ENCODE measurements at regions not wholly inside any gene's neighbourhood (a gene's known extent, or its start where the extent isn't known, plus 50 kb on each side); places are given as distances from the start of the nearest gene placed in this dataset.

DNA sequence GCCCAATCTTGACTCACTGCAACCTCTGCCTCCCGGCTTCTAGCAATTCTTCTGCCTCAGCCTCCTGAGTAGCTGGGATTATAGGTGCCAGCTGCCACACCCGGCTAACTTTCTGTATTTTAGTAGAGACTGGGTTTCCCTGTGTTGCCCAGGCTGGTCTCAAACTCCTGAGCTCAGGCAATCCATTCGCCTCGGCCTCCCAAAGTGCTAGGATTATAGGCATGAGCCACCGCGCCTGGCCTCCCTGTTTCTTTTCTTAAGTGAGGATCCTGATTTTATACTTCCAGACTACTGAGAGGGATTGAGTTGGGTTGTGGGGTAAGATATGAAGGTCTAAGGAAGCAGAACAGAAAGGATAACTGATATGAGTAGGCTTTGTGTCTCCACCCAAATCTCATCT is 106.8 kb downstream of the CNTN3 start:
- DNase-seq (ENCODE audit: low spot score), result no peak

DNA sequence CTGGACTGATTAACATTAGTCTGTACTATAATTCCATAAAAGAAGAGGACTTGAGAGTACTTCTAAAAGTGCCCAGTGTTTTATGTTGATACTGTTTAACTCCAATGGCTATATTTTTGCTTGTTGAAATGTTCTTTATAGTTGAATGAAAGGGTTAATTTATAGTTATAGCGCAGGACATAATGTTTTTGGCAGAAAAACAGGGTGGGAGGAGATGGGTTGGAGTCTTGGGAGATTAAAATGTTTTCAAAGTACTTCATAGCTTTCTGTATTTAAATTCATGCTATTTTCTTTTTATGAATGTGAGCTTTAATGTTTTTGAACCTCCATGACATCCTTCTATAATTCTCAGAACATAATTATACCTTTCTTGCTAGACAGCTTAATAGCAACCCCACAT is 108.2 kb downstream of the CNTN3 start:
- no peak for DNase-seq (ENCODE audit: low spot score)

DNA sequence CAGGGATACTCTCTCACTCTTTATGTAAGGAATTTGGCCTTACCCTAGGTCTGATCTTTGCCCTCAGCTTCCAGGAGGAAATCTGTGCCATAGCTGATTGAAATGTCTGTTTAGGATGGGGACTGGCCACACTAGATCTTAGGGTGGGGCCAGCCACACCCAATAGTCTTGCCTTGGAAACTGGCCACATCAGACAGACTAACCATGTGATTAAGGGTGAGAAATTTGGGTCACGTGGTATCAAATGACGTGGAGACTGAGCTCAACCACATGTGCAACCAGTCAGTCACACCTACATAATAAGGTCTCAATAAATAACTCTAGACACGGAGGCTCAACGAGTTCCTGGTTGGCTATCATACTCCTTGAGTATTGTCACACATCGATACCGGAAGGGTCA is 113.5 kb downstream of the CNTN3 start:
- no peak for DNase-seq (ENCODE audit: low spot score)

DNA sequence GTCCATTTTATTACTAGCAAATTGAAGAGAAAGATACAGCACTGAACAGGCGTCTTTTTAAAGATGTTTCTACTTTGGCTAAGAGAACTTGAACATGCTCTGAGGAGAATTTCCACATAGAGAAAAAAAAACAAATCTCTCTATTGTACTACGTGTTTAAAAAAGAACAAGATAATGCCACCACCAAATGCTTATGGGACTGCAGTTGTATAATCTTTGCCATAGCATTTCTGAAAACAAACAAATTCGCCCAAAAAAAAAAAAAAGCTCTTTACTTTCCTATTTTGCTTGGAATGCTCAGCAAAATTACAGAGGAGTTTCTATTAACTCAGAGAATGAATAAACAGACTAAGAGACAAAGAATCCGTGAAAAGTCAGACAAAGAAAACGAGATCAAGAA is 114.2 kb downstream of the CNTN3 start:
- DNase-seq (ENCODE audit: low spot score), result no peak

DNA sequence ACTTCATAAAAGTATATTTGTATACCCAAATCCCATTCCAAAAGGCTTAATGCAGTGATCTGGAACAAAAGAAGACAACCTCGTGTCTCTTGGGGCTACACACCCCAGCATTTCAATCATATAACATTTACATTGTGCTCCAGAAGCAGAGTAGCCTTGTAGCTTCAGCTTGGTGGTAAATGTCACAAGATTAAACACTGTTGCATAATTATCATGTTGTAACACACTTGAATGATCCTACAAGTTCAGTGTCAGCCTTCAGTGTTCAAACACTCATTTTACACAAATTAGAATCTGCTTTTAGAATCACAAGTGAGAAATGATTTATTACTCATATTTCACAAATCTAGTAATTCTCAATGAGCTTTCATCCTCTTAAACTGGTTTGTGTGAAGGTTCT is 122.6 kb downstream of the CNTN3 start:
- DNase-seq (ENCODE audit: low spot score), result no peak

DNA sequence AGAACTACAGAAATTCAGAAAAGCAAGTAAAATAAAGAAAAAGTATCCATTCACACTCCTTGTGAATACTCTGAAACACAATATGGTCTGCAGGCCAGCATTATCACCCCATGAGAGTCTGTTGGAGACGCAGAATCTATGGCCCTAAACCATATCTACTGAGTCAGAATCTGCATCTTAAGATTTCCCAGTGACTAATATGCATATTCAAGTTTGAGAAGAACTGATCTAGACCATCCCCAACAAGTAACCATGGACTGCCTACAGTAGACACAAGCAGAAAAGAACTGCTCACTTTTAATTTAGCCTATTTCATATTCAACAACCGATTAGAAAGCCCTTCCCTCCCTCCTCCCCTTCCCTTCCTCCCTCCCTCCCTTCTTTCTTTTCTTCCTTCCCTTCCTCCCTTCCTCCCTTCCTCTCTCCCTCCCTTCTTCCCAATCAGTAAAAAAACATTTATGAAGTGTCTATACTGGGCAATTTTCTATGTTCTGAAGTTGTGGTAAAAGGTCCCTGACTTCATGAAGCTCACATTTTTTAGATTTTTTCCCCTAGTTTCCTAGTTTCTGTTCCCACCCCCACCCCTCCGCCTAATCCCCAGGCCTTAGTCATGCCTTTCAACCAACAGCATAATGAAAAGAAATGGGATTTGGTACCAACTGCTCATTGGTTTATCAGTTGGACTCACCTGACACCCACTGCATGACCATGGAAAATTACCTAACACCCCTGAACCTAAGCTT is 125.2 kb downstream of the CNTN3 start:
- DNase-seq (ENCODE audit: low spot score), result no peak

DNA sequence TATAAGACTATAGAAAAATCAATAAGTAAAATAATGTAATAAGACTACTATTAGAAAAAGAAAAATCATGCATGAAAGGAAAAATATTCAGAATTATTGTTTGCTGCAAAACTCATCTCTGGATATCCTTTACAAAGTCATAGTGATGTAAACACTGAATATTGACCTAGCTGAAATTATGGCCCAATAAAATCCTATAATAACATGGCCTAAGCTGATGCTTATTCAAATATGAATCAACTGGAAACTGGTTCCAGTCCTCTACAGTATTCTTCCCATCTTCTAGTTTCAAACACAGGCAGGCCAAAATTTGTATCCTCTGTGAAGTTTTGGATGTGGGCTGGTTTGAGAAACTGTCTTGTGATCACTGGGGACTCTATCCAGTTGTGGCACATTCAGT is 134.5 kb downstream of the CNTN3 start:
- no peak for DNase-seq (ENCODE audit: low spot score)

DNA sequence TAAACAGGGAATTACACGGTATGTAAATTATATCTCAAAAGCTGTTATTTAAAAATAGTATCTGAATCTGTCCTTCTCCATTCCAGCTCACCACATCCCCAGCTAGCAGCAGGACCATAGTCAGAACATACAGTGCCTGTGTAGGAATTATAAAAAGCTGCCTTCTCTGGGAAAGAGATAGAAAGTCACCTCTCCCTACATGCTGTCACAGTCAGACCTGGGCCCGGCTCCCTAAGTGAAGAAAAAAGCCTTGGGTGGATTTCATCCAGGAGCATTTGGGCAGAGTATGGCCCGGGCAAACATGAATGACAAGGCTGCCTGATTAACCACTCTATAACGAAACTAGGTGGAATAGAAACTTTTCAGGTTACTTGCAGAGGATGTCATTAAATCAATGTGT is 144.1 kb downstream of the CNTN3 start:
- no peak for DNase-seq (ENCODE audit: low spot score)

DNA sequence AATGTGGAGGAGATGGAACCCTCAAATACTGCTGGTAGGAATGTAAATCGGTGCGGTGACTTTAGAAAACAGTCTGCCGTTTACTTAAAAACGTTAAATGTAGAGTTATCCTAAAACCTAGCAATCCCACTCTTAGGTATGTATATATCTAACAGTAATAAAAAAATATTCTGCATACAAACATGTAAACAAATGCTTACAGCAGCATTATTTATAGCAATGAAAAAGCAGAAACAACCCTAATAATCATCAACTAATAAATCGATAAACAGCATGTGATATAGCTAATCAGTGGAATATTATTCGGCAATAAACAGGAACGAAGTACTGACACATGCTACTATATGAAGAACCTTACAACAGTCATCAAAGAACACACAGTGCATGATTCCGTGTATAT is 144.7 kb downstream of the CNTN3 start:
- DNase-seq (ENCODE audit: low spot score), result no peak

DNA sequence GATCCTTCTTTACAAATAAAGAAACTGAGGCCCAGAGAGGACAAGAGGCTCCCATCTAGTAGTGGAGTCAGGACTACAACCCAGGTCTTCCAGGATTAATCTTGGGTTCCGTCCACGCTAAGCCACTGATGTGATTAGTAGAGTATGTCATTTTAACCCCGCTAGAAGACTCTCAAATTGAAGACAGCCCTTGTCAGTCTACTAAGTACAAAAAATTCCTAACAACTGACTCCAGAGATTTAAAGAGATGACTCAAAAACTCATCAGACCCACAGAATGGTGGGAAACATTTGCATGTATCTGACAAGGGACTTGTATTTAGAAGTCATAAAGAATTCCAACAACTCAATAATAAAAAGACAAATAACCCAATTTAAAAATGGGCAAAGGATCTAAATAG is 145.3 kb downstream of the CNTN3 start:
- DNase-seq (ENCODE audit: low spot score), result no peak

DNA sequence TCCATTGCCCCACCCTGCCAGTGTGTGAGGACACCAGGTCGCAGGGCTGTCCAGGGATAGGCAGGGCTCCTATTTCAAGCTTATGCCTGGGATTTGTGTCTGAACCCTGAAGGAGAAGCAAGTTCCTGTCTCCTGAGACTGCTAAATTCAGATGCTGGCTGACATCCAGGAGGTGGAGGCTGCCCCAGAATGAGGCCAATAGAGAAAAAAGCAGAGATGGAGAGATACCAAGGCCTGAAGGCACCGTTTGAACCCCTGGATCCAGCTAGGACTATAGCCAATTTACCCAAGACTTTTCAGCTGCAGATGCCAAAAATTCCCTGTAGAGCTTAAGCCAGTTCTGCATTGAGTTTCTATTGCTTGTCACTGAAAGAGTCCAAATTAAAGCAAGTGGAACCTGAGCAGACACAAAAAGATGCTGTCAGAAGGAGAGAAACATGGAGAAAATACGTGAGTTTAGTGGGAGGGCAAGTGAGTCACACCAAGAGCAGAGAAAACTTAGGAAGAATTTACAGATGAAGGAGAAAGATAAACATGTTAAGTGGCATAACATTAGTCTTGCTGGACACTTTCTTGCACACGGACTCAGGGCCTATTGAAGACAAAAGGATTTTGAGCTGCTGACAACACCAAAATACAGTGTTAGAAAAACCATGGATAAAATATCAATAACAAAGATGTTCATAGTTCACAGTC is 148.6 kb downstream of the CNTN3 start:
- peak; percentile 4 for DNase-seq (ENCODE audit: low spot score)

DNA sequence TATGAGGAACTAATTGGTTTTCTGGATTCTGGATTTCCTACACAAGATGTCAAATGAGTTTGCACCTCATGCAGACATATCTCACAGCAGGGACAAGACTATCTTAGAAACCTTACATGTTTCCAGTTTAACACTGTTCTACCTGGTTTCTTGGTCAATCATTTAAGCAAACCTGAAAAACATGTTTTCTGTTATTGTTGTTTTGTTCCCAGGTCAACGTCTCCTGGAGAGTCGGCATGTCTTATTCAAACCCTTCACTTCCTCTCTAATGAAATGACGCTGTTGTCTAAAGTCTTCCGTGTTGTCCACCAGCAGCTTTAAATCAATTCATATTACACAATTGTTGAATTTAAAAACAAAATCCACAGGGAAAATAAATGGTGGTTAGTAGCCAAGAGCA is 150.9 kb downstream of the CNTN3 start:
- DNase-seq (ENCODE audit: low spot score), result no peak

DNA sequence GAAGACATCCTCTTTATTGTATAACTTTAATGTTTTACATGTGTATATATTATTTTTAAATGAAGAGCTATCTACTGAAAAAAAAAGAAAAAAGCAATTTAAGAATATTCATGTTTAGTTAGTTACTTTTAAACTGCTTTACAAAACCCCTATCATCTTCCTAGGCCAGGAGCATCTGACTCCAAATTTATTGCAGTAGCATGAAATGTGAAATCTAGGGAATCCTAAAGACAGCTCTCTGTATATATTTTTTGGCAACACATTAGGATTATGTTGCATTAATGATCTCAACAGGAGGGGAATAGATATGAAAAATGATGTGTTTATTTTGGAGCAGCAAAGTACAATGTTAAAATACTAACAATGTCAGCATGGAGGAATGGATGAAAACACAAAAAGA is 158.3 kb downstream of the CNTN3 start:
- DNase-seq (ENCODE audit: low spot score), result no peak

DNA sequence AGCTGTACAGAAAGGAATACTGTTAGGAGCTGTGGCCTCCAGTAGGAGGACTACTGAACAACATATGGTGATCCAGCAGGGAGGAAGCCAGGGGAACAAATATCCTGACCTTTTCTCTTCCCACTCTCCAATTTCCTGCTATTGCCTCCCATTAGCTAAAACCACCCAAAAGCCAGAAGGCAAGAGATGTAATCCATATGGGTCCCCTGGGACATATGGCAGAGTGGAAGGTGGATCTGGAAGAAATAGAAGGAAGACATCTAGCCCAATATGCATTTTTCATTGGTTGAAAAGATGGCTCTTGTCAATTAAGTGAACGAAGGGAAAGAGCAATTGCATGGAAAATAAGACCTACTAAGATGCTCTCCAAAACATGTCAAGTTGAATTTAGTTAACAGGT is 167.2 kb downstream of the CNTN3 start:
- DNase-seq (ENCODE audit: low spot score), result peak; percentile 91

DNA sequence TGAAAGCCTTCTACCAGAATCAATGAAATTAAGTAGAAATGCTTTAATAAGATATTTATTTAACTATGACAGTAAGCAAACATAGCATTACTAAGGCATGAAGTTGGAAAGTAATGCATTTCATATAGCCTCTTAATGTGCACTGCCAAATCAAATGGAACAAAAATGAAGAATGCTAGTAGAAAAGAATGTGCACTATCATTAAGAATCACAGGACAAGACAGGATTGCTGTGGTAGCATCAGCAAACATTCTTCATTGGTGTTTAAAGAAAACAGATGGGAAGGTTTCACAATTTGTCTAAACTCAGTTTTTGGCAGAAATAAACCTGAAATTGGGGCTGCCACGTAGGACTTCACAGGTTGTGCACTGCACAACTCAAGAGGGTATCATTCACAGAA is 168.9 kb downstream of the CNTN3 start:
- no peak for DNase-seq (ENCODE audit: low spot score)

DNA sequence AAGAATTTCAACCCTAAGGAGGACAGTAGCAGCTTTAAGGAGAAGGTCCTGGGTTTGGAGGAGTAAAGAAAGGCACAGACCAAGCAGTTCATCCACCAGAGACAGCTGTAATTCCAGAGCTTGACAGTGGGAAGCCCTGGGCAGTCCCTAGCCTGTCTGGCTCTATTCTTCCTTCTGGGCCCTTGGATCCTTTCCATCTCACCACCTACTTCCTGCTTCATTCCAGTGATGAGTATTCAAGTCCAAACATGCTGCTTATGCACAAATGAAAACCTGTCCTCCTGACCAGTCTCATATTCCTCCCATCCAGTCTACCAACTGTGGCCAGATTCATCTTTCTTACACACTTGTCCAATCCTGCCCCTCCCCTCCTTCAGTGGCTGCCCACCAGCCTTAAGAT is 171.4 kb downstream of the CNTN3 start:
- DNase-seq (ENCODE audit: low spot score), result no peak

DNA sequence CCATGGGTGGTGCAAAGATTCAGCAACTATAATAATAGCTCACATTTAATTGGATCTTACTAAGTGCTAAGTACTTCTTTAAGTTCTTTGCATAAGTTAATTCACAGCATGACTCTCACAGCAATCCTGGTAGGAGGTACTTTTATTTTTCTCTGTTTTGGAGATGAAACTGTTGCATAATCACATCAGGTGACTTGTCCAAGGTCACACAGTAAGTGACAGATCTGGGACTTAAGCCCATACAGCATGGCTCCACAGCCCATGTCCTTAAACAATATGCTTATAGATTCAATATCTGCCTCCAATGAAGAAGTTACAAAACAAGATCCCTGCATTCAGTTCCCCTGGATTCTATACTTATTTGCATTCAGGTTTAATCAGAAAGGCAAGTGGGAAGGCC is 171.8 kb downstream of the CNTN3 start:
- no peak for DNase-seq (ENCODE audit: low spot score)

DNA sequence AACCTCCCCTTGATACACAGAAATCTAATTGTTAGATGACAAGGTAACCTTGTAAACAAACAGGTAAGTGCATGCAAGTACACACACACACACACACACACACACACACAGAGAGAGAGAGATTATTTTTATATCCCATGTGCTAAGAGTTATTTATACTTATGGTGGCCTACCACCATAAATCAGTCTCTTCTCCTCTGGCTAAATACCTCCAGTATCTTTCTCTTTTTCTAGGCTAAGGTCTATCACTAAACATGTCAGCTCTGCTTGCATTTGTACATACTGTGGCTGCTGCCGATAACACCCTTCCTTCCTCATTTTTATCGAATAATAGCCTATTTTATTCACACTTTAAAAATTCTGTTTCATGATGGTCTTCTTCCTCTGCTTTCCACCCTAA is 172.4 kb downstream of the CNTN3 start:
- DNase-seq (ENCODE audit: low spot score), result no peak

DNA sequence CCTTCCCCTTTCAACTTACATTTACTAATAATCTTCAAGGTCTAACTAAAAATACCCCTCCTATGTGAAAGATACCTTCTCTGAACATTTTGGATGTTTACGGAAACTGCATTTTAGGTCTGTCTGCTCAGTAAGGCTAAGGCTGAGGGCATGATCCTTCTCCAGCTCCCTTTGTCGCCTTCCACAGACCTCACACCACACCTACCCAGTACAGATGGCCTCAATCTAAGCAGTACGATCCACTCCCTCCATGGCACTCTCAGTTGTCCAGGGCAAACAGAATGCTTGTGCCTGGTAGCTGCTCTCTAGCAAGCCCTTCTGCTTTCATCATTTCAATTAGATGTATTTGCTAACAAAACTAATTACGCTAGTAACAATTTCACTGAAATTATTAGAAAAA is 178.3 kb downstream of the CNTN3 start:
- DNase-seq (ENCODE audit: low spot score), result no peak

DNA sequence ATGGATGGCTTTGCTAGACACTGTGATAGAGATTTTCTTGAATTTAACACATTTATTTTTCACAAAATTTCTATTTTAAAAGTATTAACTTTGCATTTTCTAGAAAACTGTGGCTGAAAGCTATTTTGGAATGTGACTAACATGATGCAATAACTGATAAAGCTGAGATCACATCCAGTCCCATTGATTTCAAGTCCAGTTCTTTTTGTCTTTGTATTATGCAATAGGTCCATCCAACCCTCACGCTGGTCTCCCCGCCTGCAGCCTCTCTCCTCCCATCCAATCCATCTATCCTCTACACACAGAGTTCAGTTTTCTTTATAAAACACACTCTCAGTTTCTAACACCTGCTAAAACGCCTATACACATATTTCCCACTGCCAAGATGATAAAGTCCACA is 178.8 kb downstream of the CNTN3 start:
- no peak for DNase-seq (ENCODE audit: low spot score)

DNA sequence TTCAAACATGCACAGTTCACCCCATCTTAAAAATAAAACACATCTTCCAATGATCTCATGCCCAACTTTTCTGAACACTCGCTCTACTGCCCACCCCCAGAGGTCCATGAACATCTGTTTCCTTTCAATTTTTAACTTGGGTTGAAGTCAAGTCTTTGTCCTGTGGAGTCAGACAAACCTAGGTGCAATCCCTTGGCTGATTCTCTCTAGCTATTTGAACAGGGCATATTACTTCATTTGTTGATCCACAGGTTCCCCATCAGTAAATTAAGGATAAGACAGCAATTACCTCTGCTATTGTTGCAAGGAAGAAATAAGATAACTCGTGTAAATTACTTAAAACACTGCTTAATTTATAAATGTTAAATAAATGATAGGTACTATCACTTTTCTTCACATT is 180.1 kb downstream of the CNTN3 start:
- no peak for DNase-seq (ENCODE audit: low spot score)

DNA sequence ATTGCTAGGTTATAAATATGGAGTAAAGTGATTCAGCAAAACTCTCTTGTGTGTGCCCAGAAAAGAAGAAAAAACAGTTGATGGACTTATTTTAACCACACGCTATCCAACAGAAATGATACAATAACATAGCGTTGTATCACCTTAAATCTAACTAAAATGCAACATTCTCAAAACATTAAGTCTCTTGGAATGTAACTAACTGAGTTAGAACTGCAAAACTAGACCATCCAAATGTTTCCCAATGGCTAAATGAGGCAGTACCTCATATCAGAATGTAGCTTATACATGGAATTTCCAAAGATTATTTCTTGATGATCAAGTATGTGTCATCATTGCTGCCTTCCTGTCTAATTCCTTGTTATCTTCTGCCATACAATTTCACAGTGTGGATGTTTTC is 187.9 kb downstream of the CNTN3 start:
- DNase-seq (ENCODE audit: low spot score), result no peak

DNA sequence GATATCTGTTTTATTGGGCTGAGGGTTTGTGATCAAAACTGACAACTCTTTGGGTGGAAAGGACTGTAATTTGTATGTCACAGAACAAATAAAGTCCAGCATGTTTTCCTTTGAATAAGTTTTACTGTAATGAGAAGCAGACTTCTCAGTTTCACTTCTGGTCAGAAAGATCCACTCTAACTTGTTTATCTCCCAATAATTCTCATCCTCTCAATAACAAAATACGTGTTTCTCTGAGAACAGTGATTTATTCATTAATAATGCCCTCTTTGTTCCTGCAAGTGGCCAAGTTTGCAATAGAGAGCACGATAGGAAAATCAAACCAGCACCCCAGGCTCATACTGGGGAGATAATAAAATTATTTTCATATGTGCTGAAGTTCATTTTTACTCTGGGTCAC is 190.6 kb downstream of the CNTN3 start:
- DNase-seq (ENCODE audit: low spot score), result no peak
